Stimulated activated memory B cell treated with anti-CD40 and anti-IgM and Interleukin-4, amounts not matched to agents 10 μg/mL and 1 μg/mL and 100 μg/mL, for 72 hours (primary cell): ENCODE measurements at regions not wholly inside any gene's neighbourhood (a gene's known extent, or its start where the extent isn't known, plus 50 kb on each side); places are given as distances from the start of the nearest gene placed in this dataset.

ENCODE experiments used
- ATAC-seq: fragments of 150-1000 bp; cut with Tn5 transposase; 2 replicates; pipeline ENCODE4 v1.10.0; 2021
- H3K27ac Mint-ChIP-seq: one replicate; pipeline ENCODE4 v1.8.0; 2022; ENCODE audit warnings: mild to moderate bottlenecking, mixed read lengths
- H3K27me3 Mint-ChIP-seq: one replicate; pipeline ENCODE4 v1.8.0; 2022; ENCODE audit warnings: mixed read lengths
- H3K36me3 Mint-ChIP-seq: one replicate; pipeline ENCODE4 v1.8.0; 2022; ENCODE audit warnings: mixed read lengths
- H3K4me1 Mint-ChIP-seq: one replicate; pipeline ENCODE4 v1.8.0; 2022; ENCODE audit warnings: mixed read lengths
- H3K4me3 Mint-ChIP-seq: one replicate; pipeline ENCODE4 v1.8.0; 2022; ENCODE audit warnings: mild to moderate bottlenecking, moderate library complexity, mixed read lengths
- H3K9me3 Mint-ChIP-seq: one replicate; pipeline ENCODE4 v1.8.0; 2022; ENCODE audit warnings: mixed read lengths

- Mint-ChIP-seq H3K9me3 (no peaks in the 10 kb centered on the region), H3K4me1 (no peaks in the 10 kb centered on the region)
Observed at GRCh38 chr18:25831301-25831701, 259.1 kb downstream of the SS18 start.

GRCh38 chr18:25830787-25831186 lies 259.6 kb downstream of the SS18 start:
- Mint-ChIP-seq H3K27ac (no peak overlapping the region), H3K36me3 (no peaks in the 10 kb centered on the region), H3K27me3 (peaks cover 1% of the 10 kb centered on the region), H3K4me3 (no peak overlapping the region), H3K4me1 (no peaks in the 10 kb centered on the region), H3K9me3 (no peaks in the 10 kb centered on the region)
- ATAC-seq, result no peak

More at GRCh38 chr18:25831301-25831701, 259.1 kb downstream of the SS18 start:
- Mint-ChIP-seq H3K4me3 (no peak overlapping the region), H3K36me3 (no peaks in the 10 kb centered on the region), H3K27ac (no peak overlapping the region), H3K27me3 (peaks cover 6% of the 10 kb centered on the region)
- ATAC-seq, result no peak

- ATAC-seq, result no peak
- H3K36me3 Mint-ChIP-seq, result no peaks in the 10 kb centered on the region
- H3K4me3 Mint-ChIP-seq, result no peak overlapping the region
- H3K27ac Mint-ChIP-seq, result no peak overlapping the region
- H3K9me3 Mint-ChIP-seq, result no peaks in the 10 kb centered on the region
- no peaks in the 10 kb centered on the region for H3K4me1 Mint-ChIP-seq
- no peaks in the 10 kb centered on the region for H3K27me3 Mint-ChIP-seq
Observed at GRCh38 chr18:25827961-25828561, 262.4 kb downstream of the SS18 start.

GRCh38 chr18:25827228-25827627 lies 263.2 kb downstream of the SS18 start:
- H3K4me3 Mint-ChIP-seq, result no peak overlapping the region
- no peaks in the 10 kb centered on the region for H3K9me3 Mint-ChIP-seq
- no peak for ATAC-seq
- no peak overlapping the region for H3K27ac Mint-ChIP-seq
- H3K27me3 Mint-ChIP-seq, result no peaks in the 10 kb centered on the region
- H3K4me1 Mint-ChIP-seq, result no peaks in the 10 kb centered on the region
- no peaks in the 10 kb centered on the region for H3K36me3 Mint-ChIP-seq

GRCh38 chr18:25826823-25827222 lies 263.6 kb downstream of the SS18 start:
- Mint-ChIP-seq H3K27ac (no peak overlapping the region), H3K27me3 (no peaks in the 10 kb centered on the region), H3K4me3 (no peak overlapping the region), H3K9me3 (no peaks in the 10 kb centered on the region), H3K4me1 (no peaks in the 10 kb centered on the region), H3K36me3 (no peaks in the 10 kb centered on the region)
- no peak for ATAC-seq

GRCh38 chr18:25825979-25826776 lies 264.2 kb downstream of the SS18 start:
- H3K27ac Mint-ChIP-seq, result no peak overlapping the region
- H3K27me3 Mint-ChIP-seq, result no peaks in the 10 kb centered on the region
- no peaks in the 10 kb centered on the region for H3K9me3 Mint-ChIP-seq
- no peak overlapping the region for H3K4me3 Mint-ChIP-seq
- H3K4me1 Mint-ChIP-seq, result no peaks in the 10 kb centered on the region
- ATAC-seq, result no peak
- no peaks in the 10 kb centered on the region for H3K36me3 Mint-ChIP-seq

- no peak for ATAC-seq
- Mint-ChIP-seq H3K4me3 (no peak overlapping the region), H3K9me3 (no peaks in the 10 kb centered on the region), H3K36me3 (no peaks in the 10 kb centered on the region), H3K27ac (no peak overlapping the region), H3K4me1 (no peaks in the 10 kb centered on the region), H3K27me3 (peaks cover 9% of the 10 kb centered on the region)
Observed at GRCh38 chr18:25825056-25825455, 265.4 kb downstream of the SS18 start.

GRCh38 chr18:25819746-25820363 lies 270.6 kb downstream of the SS18 start:
- Mint-ChIP-seq H3K27ac (no peak overlapping the region), H3K4me1 (peaks cover 8% of the 10 kb centered on the region), H3K9me3 (no peaks in the 10 kb centered on the region), H3K4me3 (no peak overlapping the region), H3K36me3 (no peaks in the 10 kb centered on the region), H3K27me3 (peaks cover 9% of the 10 kb centered on the region)
- ATAC-seq, result no peak

GRCh38 chr18:25818505-25818904 lies 271.9 kb downstream of the SS18 start:
- no peak overlapping the region for H3K4me3 Mint-ChIP-seq
- H3K36me3 Mint-ChIP-seq, result no peaks in the 10 kb centered on the region
- H3K9me3 Mint-ChIP-seq, result no peaks in the 10 kb centered on the region
- H3K27me3 Mint-ChIP-seq, result peaks cover 9% of the 10 kb centered on the region
- no peak for ATAC-seq
- H3K4me1 Mint-ChIP-seq, result peaks cover 9% of the 10 kb centered on the region
- H3K27ac Mint-ChIP-seq, result no peak overlapping the region

- peaks cover 9% of the 10 kb centered on the region for H3K4me1 Mint-ChIP-seq
- H3K4me3 Mint-ChIP-seq, result no peak overlapping the region
- H3K27ac Mint-ChIP-seq, result no peak overlapping the region
- ATAC-seq, result no peak
- no peaks in the 10 kb centered on the region for H3K36me3 Mint-ChIP-seq
- H3K9me3 Mint-ChIP-seq, result no peaks in the 10 kb centered on the region
- H3K27me3 Mint-ChIP-seq, result peaks cover 9% of the 10 kb centered on the region
Observed at GRCh38 chr18:25817546-25818237, 272.7 kb downstream of the SS18 start.

- Mint-ChIP-seq H3K27ac (no peak overlapping the region), H3K36me3 (no peaks in the 10 kb centered on the region), H3K4me3 (no peak overlapping the region), H3K27me3 (peaks cover 7% of the 10 kb centered on the region), H3K9me3 (no peaks in the 10 kb centered on the region), H3K4me1 (peaks cover 9% of the 10 kb centered on the region)
- ATAC-seq, result no peak
Observed at GRCh38 chr18:25815659-25816058, 274.8 kb downstream of the SS18 start.

- Mint-ChIP-seq H3K27ac (no peak overlapping the region), H3K4me1 (peaks cover 9% of the 10 kb centered on the region), H3K4me3 (no peak overlapping the region), H3K9me3 (no peaks in the 10 kb centered on the region), H3K36me3 (no peaks in the 10 kb centered on the region), H3K27me3 (no peaks in the 10 kb centered on the region)
- ATAC-seq, result no peak
Observed at GRCh38 chr18:25814841-25815458, 275.5 kb downstream of the SS18 start.

- no peaks in the 10 kb centered on the region for H3K27me3 Mint-ChIP-seq
- H3K4me1 Mint-ChIP-seq, result peaks cover 9% of the 10 kb centered on the region
- H3K27ac Mint-ChIP-seq, result no peak overlapping the region
- H3K36me3 Mint-ChIP-seq, result no peaks in the 10 kb centered on the region
- no peaks in the 10 kb centered on the region for H3K9me3 Mint-ChIP-seq
- no peak overlapping the region for H3K4me3 Mint-ChIP-seq
- ATAC-seq, result no peak
Observed at GRCh38 chr18:25813110-25813509, 277.3 kb downstream of the SS18 start.

- no peak for ATAC-seq
- H3K4me3 Mint-ChIP-seq, result no peak overlapping the region
- H3K4me1 Mint-ChIP-seq, result peaks cover 9% of the 10 kb centered on the region
- no peaks in the 10 kb centered on the region for H3K27me3 Mint-ChIP-seq
- H3K27ac Mint-ChIP-seq, result no peak overlapping the region
- no peaks in the 10 kb centered on the region for H3K36me3 Mint-ChIP-seq
- no peaks in the 10 kb centered on the region for H3K9me3 Mint-ChIP-seq
Observed at GRCh38 chr18:25810736-25811135, 279.7 kb downstream of the SS18 start.

- ATAC-seq, result no peak
- Mint-ChIP-seq H3K36me3 (no peaks in the 10 kb centered on the region), H3K4me3 (no peak overlapping the region), H3K27ac (no peak overlapping the region), H3K9me3 (peaks cover 7% of the 10 kb centered on the region), H3K27me3 (peaks cover 9% of the 10 kb centered on the region), H3K4me1 (no peaks in the 10 kb centered on the region)
Observed at GRCh38 chr18:25805939-25806338, 284.5 kb downstream of the SS18 start.
